Naive thymus-derived CD4-positive, alpha-beta T cell (primary cell): ENCODE measurements at regions not wholly inside any gene's neighbourhood (a gene's known extent, or its start where the extent isn't known, plus 50 kb on each side); places are given as distances from the start of the nearest gene placed in this dataset.

Experiments
- ATAC-seq: fragments of 150-1000 bp; cut with Tn5 transposase; 2 replicates; pipeline ENCODE4 v1.10.0; 2021; ENCODE audit warnings: mild to moderate bottlenecking, moderate library complexity
- CTCF ChIA-PET: fragments of 350-600 bp; sonication (Branson Sonifier 250); formaldehyde crosslinking; loops from one replicate; lab custom pipeline; 2021; ENCODE audit warnings: antibody characterized with exemption; lab: Charles Lee
- POLR2A ChIA-PET: fragments of 350-600 bp; sonication (Branson Sonifier 250); formaldehyde crosslinking; loops from one replicate; lab custom pipeline; 2021; ENCODE audit warnings: antibody characterized with exemption, inconsistent platforms; lab: Charles Lee
- DNase-seq, 9 donors: peaks; one replicate each; pipeline versions ENCODE4 v3.0.0 to v3.0.0-alpha.2; 2020 to 2022; ENCODE audit warnings: mixed read lengths in 1 of 9
- H3K27ac ChIP-seq: one replicate; pipeline ENCODE4 v1.7.0; 2013; ENCODE audit warnings: mild to moderate bottlenecking, low read depth, low read length, moderate library complexity
- H3K27me3 ChIP-seq, 2 donors: one replicate each; pipeline ENCODE4 v1.7.0; 2013; ENCODE audit warnings: low read length in 2 of 2, mild to moderate bottlenecking in 2 of 2, moderate library complexity in 2 of 2; ENCODE audit not compliant: control insufficient read depth in 2 of 2, insufficient read depth in 2 of 2
- H3K36me3 ChIP-seq, 3 experiments: 1 replicate in 2 of 3; 2 replicates in 1 of 3; pipeline ENCODE4 v1.7.0; 2013; ENCODE audit warnings: low read length in 3 of 3, mild to moderate bottlenecking in 3 of 3, moderate library complexity in 1 of 3; ENCODE audit not compliant: insufficient read depth in 3 of 3, control insufficient read depth in 2 of 3
- H3K4me1 ChIP-seq, 2 donors: one replicate each; pipeline ENCODE4 v1.7.0; 2013; ENCODE audit warnings: low read length in 2 of 2, mild to moderate bottlenecking in 2 of 2, moderate library complexity in 1 of 2; ENCODE audit not compliant: control insufficient read depth in 2 of 2, insufficient read depth in 2 of 2
- H3K4me3 ChIP-seq: 2 replicates; pipeline ENCODE4 v1.7.0; 2013; ENCODE audit warnings: mild to moderate bottlenecking, low read length
- H3K9me3 ChIP-seq, 3 experiments: 1 replicate in 2 of 3; 2 replicates in 1 of 3; pipeline ENCODE4 v1.7.0; 2013; ENCODE audit warnings: low read length in 3 of 3; ENCODE audit not compliant: control insufficient read depth in 2 of 3
- H3K27ac Mint-ChIP-seq, 9 donors: one replicate each; pipeline ENCODE4 v1.8.0; 2020 to 2022; ENCODE audit warnings: mixed read lengths in 9 of 9, mild to moderate bottlenecking in 8 of 9, moderate library complexity in 5 of 9, inconsistent platforms in 2 of 9
- H3K27me3 Mint-ChIP-seq, 5 donors: one replicate each; pipeline ENCODE4 v1.8.0; 2021 to 2022; ENCODE audit warnings: mixed read lengths in 5 of 5, mild to moderate bottlenecking in 1 of 5
- H3K36me3 Mint-ChIP-seq, 5 donors: one replicate each; pipeline ENCODE4 v1.8.0; 2020 to 2022; ENCODE audit warnings: mixed read lengths in 5 of 5, mild to moderate bottlenecking in 3 of 5, inconsistent platforms in 1 of 5
- H3K4me1 Mint-ChIP-seq, 7 donors: one replicate each; pipeline ENCODE4 v1.8.0; 2020 to 2022; ENCODE audit warnings: mixed read lengths in 7 of 7, mild to moderate bottlenecking in 3 of 7, inconsistent platforms in 1 of 7
- H3K4me3 Mint-ChIP-seq, 10 donors: one replicate each; pipeline ENCODE4 v1.8.0; 2020 to 2022; ENCODE audit warnings: mild to moderate bottlenecking in 10 of 10, mixed read lengths in 10 of 10, moderate library complexity in 6 of 10, inconsistent platforms in 2 of 10
- H3K9me3 Mint-ChIP-seq, 11 donors: one replicate each; pipeline ENCODE4 v1.8.0; 2020 to 2022; ENCODE audit warnings: mixed read lengths in 11 of 11, mild to moderate bottlenecking in 4 of 11, inconsistent platforms in 1 of 11, moderate library complexity in 1 of 11
- intact Hi-C, 2 donors: fragments of 100-400 bp; cut with micrococcal nuclease; formaldehyde crosslinking; loops; one replicate each; pipeline ENCODE4 v1.15.1; 2023

- Mint-ChIP-seq H3K4me1 (no peaks in the 10 kb centered on the region), H3K27me3 (peaks cover 0 to 12% (median 0%) of the 10 kb centered on the region in 5 donors), H3K27ac (no peak overlapping the region), H3K36me3 (no peaks in the 10 kb centered on the region), H3K9me3 (peaks cover 0 to 12% (median 3%) of the 10 kb centered on the region in 11 donors), H3K4me3 (no peak overlapping the region)
- no peaks in the 10 kb centered on the region for H3K9me3 ChIP-seq
- intact Hi-C loops, result no loop called here
- POLR2A ChIA-PET, result no interaction called here
- no peak overlapping the region for H3K4me3 ChIP-seq
- no peaks in the 10 kb centered on the region for H3K27me3 ChIP-seq
- H3K27ac ChIP-seq, result no peak overlapping the region
- CTCF ChIA-PET, result no interaction called here
- no peaks in the 10 kb centered on the region for H3K4me1 ChIP-seq
- no peak for ATAC-seq
- H3K36me3 ChIP-seq, result no peaks in the 10 kb centered on the region
- DNase-seq, result no peak
Observed at GRCh38 chr7:11952972-11953371, 121.0 kb upstream of the THSD7A start.

GRCh38 chr7:11956991-11957390, 125.0 kb upstream of the THSD7A start:
- Mint-ChIP-seq H3K27me3 (peaks cover 0 to 4% (median 0%) of the 10 kb centered on the region in 5 donors), H3K9me3 (peaks cover 0 to 4% (median 0%) of the 10 kb centered on the region in 11 donors), H3K4me3 (no peak overlapping the region), H3K36me3 (no peaks in the 10 kb centered on the region), H3K4me1 (no peaks in the 10 kb centered on the region), H3K27ac (no peak overlapping the region)
- ATAC-seq, result no peak
- no peak overlapping the region for H3K4me3 ChIP-seq
- intact Hi-C loops, result no loop called here
- H3K36me3 ChIP-seq, result no peaks in the 10 kb centered on the region
- H3K27me3 ChIP-seq, result no peaks in the 10 kb centered on the region
- no peaks in the 10 kb centered on the region for H3K4me1 ChIP-seq
- ChIA-PET POLR2A (no interaction called here), CTCF (no interaction called here)
- no peaks in the 10 kb centered on the region for H3K9me3 ChIP-seq
- no peak overlapping the region for H3K27ac ChIP-seq
- DNase-seq, result no peak

GRCh38 chr7:11957956-11958355, 126.0 kb upstream of the THSD7A start:
- Histone ChIP-seq H3K4me1 (no peaks in the 10 kb centered on the region), H3K27me3 (no peaks in the 10 kb centered on the region), H3K4me3 (no peak overlapping the region), H3K9me3 (no peaks in the 10 kb centered on the region), H3K36me3 (no peaks in the 10 kb centered on the region), H3K27ac (no peak overlapping the region)
- ChIA-PET POLR2A (no interaction called here), CTCF (no interaction called here)
- Mint-ChIP-seq H3K9me3 (peaks cover 0 to 7% (median 0%) of the 10 kb centered on the region in 11 donors), H3K4me3 (no peak overlapping the region), H3K27me3 (peaks cover 0 to 4% (median 0%) of the 10 kb centered on the region in 5 donors), H3K27ac (no peak overlapping the region), H3K36me3 (no peaks in the 10 kb centered on the region), H3K4me1 (no peaks in the 10 kb centered on the region)
- ATAC-seq (no peak), DNase-seq (no peak)
- intact Hi-C loops, result no loop called here

GRCh38 chr7:11959121-11959520, 127.1 kb upstream of the THSD7A start:
- intact Hi-C loops, result no loop called here
- no peaks in the 10 kb centered on the region for H3K36me3 Mint-ChIP-seq
- H3K27me3 Mint-ChIP-seq, result peaks cover 0 to 4% (median 0%) of the 10 kb centered on the region in 5 donors
- Histone ChIP-seq H3K27me3 (no peaks in the 10 kb centered on the region), H3K9me3 (no peaks in the 10 kb centered on the region), H3K4me3 (no peak overlapping the region), H3K36me3 (no peaks in the 10 kb centered on the region), H3K4me1 (no peaks in the 10 kb centered on the region), H3K27ac (no peak overlapping the region)
- CTCF ChIA-PET, result no interaction called here
- DNase-seq (no peak), ATAC-seq (no peak)
- POLR2A ChIA-PET, result no interaction called here
- no peak overlapping the region for H3K27ac Mint-ChIP-seq
- peaks cover 0 to 7% (median 0%) of the 10 kb centered on the region in 11 donors for H3K9me3 Mint-ChIP-seq
- no peak overlapping the region for H3K4me3 Mint-ChIP-seq
- H3K4me1 Mint-ChIP-seq, result no peaks in the 10 kb centered on the region

GRCh38 chr7:11960621-11961020, 128.6 kb upstream of the THSD7A start:
- H3K4me3 ChIP-seq, result no peak overlapping the region
- H3K9me3 Mint-ChIP-seq, result peaks cover 0 to 7% (median 4%) of the 10 kb centered on the region in 11 donors
- no peaks in the 10 kb centered on the region for H3K36me3 Mint-ChIP-seq
- no peaks in the 10 kb centered on the region for H3K36me3 ChIP-seq
- H3K4me1 Mint-ChIP-seq, result no peaks in the 10 kb centered on the region
- no peaks in the 10 kb centered on the region for H3K9me3 ChIP-seq
- H3K4me3 Mint-ChIP-seq, result no peak overlapping the region
- no peak overlapping the region for H3K27ac ChIP-seq
- no peak overlapping the region for H3K27ac Mint-ChIP-seq
- intact Hi-C loops, result no loop called here
- no peaks in the 10 kb centered on the region for H3K27me3 ChIP-seq
- ChIA-PET POLR2A (no interaction called here), CTCF (no interaction called here)
- no peak for ATAC-seq
- peaks cover 0 to 10% (median 4%) of the 10 kb centered on the region in 5 donors for H3K27me3 Mint-ChIP-seq
- DNase-seq, result no peak
- H3K4me1 ChIP-seq, result no peaks in the 10 kb centered on the region

GRCh38 chr7:11969643-11970042, 137.6 kb upstream of the THSD7A start:
- H3K27ac Mint-ChIP-seq, result no peak overlapping the region

GRCh38 chr7:11970132-11970531, 138.1 kb upstream of the THSD7A start:
- ATAC-seq, result no peak
- no peaks in the 10 kb centered on the region for H3K9me3 ChIP-seq
- no peaks in the 10 kb centered on the region for H3K4me1 Mint-ChIP-seq
- no peak overlapping the region for H3K27ac Mint-ChIP-seq
- ChIA-PET CTCF (no interaction called here), POLR2A (no interaction called here)
- no peak overlapping the region for H3K4me3 ChIP-seq
- DNase-seq, result no peak
- no peaks in the 10 kb centered on the region for H3K36me3 ChIP-seq
- no peaks in the 10 kb centered on the region for H3K36me3 Mint-ChIP-seq
- H3K27ac ChIP-seq, result no peak overlapping the region
- H3K27me3 ChIP-seq, result no peaks in the 10 kb centered on the region
- peaks cover 0 to 15% (median 0%) of the 10 kb centered on the region in 5 donors for H3K27me3 Mint-ChIP-seq
- H3K9me3 Mint-ChIP-seq, result peaks cover 2 to 33% (median 14%) of the 10 kb centered on the region in 11 donors
- H3K4me3 Mint-ChIP-seq, result no peak overlapping the region
- intact Hi-C loops, result no loop called here
- no peaks in the 10 kb centered on the region for H3K4me1 ChIP-seq

More at GRCh38 chr7:11969643-11970042, 137.6 kb upstream of the THSD7A start:
- Mint-ChIP-seq H3K36me3 (no peaks in the 10 kb centered on the region), H3K4me1 (no peaks in the 10 kb centered on the region), H3K27me3 (peaks cover 0 to 16% (median 1%) of the 10 kb centered on the region in 5 donors), H3K4me3 (no peak overlapping the region), H3K9me3 (peaks cover 2 to 29% (median 15%) of the 10 kb centered on the region in 11 donors)
- CTCF ChIA-PET, result no interaction called here
- DNase-seq (no peak), ATAC-seq (no peak)
- POLR2A ChIA-PET, result no interaction called here
- intact Hi-C loops, result no loop called here
- H3K27me3 ChIP-seq, result no peaks in the 10 kb centered on the region
- H3K9me3 ChIP-seq, result no peaks in the 10 kb centered on the region
- H3K4me1 ChIP-seq, result no peaks in the 10 kb centered on the region
- H3K4me3 ChIP-seq, result no peak overlapping the region
- H3K27ac ChIP-seq, result no peak overlapping the region
- H3K36me3 ChIP-seq, result no peaks in the 10 kb centered on the region
